MM.1S (cell line): ENCODE measurements at regions not wholly inside any gene's neighbourhood (a gene's known extent, or its start where the extent isn't known, plus 50 kb on each side); places are given as distances from the start of the nearest gene placed in this dataset.

Experiments
- DNase-seq: peaks from one replicate; pipeline ENCODE4 v3.0.0-alpha.2; 2015
- H2AFZ ChIP-seq: fragments of 300-600 bp; sonication (generic); 2 replicates; pipeline ENCODE4 v1.6.0; 2016; ENCODE audit warnings: antibody characterized with exemption, low read length
- H3F3A ChIP-seq: fragments of 300-600 bp; sonication (generic); 2 replicates; pipeline ENCODE4 v1.6.1; 2016; ENCODE audit warnings: mild to moderate bottlenecking, antibody characterized with exemption, low read length, moderate library complexity, mixed read lengths; ENCODE audit not compliant: insufficient read depth
- H3K27ac ChIP-seq: fragments of 300-600 bp; sonication (generic); 2 replicates; pipeline ENCODE4 v1.5.1; 2016; ENCODE audit warnings: mild to moderate bottlenecking, low read length
- H3K27me3 ChIP-seq: fragments of 300-600 bp; sonication (generic); replicated peaks from 2 replicates; pipeline ENCODE4 v1.6.0; 2016; ENCODE audit warnings: low read length; ENCODE audit not compliant: insufficient read depth
- H3K36me3 ChIP-seq: fragments of 300-600 bp; sonication (generic); replicated peaks from 2 replicates; pipeline ENCODE4 v1.6.1; 2016; ENCODE audit warnings: mild to moderate bottlenecking, low read length, mixed read lengths; ENCODE audit not compliant: insufficient read depth
- H3K4me1 ChIP-seq: fragments of 300-600 bp; sonication (generic); 2 replicates; pipeline ENCODE4 v1.6.1; 2016; ENCODE audit warnings: low read length, mixed read lengths
- H3K4me2 ChIP-seq: fragments of 300-600 bp; sonication (generic); 2 replicates; pipeline ENCODE4 v1.6.0; 2016; ENCODE audit warnings: low read depth, low read length
- H3K4me3 ChIP-seq: fragments of 300-600 bp; sonication (generic); 2 replicates; pipeline ENCODE4 v1.5.1; 2016; ENCODE audit warnings: low read length, mixed read lengths
- H3K79me2 ChIP-seq: fragments of 300-600 bp; sonication (generic); 2 replicates; pipeline ENCODE4 v1.6.1; 2016; ENCODE audit warnings: mixed run types, low read length, mixed read lengths
- H3K9ac ChIP-seq: fragments of 300-600 bp; sonication (generic); 2 replicates; pipeline ENCODE4 v1.6.1; 2016; ENCODE audit warnings: low read length, mixed read lengths
- H3K9me2 ChIP-seq: fragments of 300-600 bp; sonication (generic); replicated peaks from 2 replicates; pipeline ENCODE4 v1.6.1; 2016; ENCODE audit warnings: mild to moderate bottlenecking, low read length, mixed read lengths; ENCODE audit not compliant: insufficient read depth
- H3K9me3 ChIP-seq: fragments of 300-600 bp; sonication (generic); replicated peaks from 2 replicates; pipeline ENCODE4 v1.6.1; 2016; ENCODE audit warnings: mild to moderate bottlenecking, low read length, mixed read lengths; ENCODE audit not compliant: insufficient read depth
- H4K20me1 ChIP-seq: fragments of 300-600 bp; sonication (generic); 2 replicates; pipeline ENCODE4 v1.6.1; 2016; ENCODE audit warnings: mild to moderate bottlenecking, low read length, moderate library complexity, mixed read lengths; ENCODE audit not compliant: insufficient read depth
- CTCF ChIP-seq: fragments of 300-600 bp; sonication (generic); IDR thresholded peaks from 2 replicates; pipeline ENCODE4 v1.5.1; 2016; ENCODE audit warnings: antibody characterized with exemption, low read length, mixed read lengths
- EZH2 ChIP-seq: fragments of 300-600 bp; sonication (generic); optimal IDR thresholded peaks from 2 replicates; pipeline ENCODE3; 2017; ENCODE audit warnings: low read depth, mild to moderate bottlenecking, antibody characterized with exemption, low read length, mixed read lengths
- EZH2phosphoT487 ChIP-seq: fragments of 300-600 bp; sonication (generic); IDR thresholded peaks from 2 replicates; pipeline ENCODE4 v1.6.1; 2018; ENCODE audit warnings: antibody characterized with exemption, low read length

- no peaks in the 10 kb centered on the region for H4K20me1 ChIP-seq
These were observed 859.1 kb downstream of the MAT2B start for GRCh38 chr5:164364237-164365208.

GRCh38 chr5:164370841-164371240, 865.4 kb downstream of the MAT2B start:
- Histone ChIP-seq H3K27me3 (no peaks in the 10 kb centered on the region), H4K20me1 (no peaks in the 10 kb centered on the region), H2AFZ (no peak overlapping the region), H3K9me2 (no peaks in the 10 kb centered on the region), H3K4me2 (no peak overlapping the region), H3K36me3 (no peaks in the 10 kb centered on the region), H3K4me3 (no peak overlapping the region), H3F3A (no peaks in the 10 kb centered on the region), H3K9ac (no peak overlapping the region), H3K9me3 (no peaks in the 10 kb centered on the region), H3K27ac (no peak overlapping the region), H3K79me2 (no peaks in the 10 kb centered on the region), H3K4me1 (no peaks in the 10 kb centered on the region)
- DNase-seq: no peak
- TF ChIP-seq EZH2 (no peak), EZH2phosphoT487 (no peak), CTCF (no peak)

More at GRCh38 chr5:164364237-164365208, 859.1 kb downstream of the MAT2B start:
- Histone ChIP-seq H3K4me1 (peaks cover 17% of the 10 kb centered on the region), H3F3A (peaks cover 10% of the 10 kb centered on the region; the same call in 1 of the 2 replicates), H3K9me3 (no peaks in the 10 kb centered on the region), H3K9me2 (no peaks in the 10 kb centered on the region), H3K4me2 (peak overlapping the region; percentile 64), H3K9ac (no peak overlapping the region), H3K27me3 (no peaks in the 10 kb centered on the region), H3K27ac (peak overlapping the region; percentile 43; the same call in 1 of the 2 replicates), H3K36me3 (no peaks in the 10 kb centered on the region), H2AFZ (no peak overlapping the region), H3K79me2 (no peaks in the 10 kb centered on the region), H3K4me3 (peak overlapping the region; percentile 28; the same call in 1 of the 2 replicates)
- no peak for TF ChIP-seq EZH2phosphoT487
- TF ChIP-seq CTCF: no peak
- TF ChIP-seq EZH2: no peak
- peak; percentile 75 for DNase-seq

GRCh38 chr5:164372892-164373291, 867.5 kb downstream of the MAT2B start:
- H2AFZ ChIP-seq: no peak overlapping the region
- no peaks in the 10 kb centered on the region for H3K9me3 ChIP-seq
- no peaks in the 10 kb centered on the region for H3K27me3 ChIP-seq
- no peaks in the 10 kb centered on the region for H4K20me1 ChIP-seq
- no peaks in the 10 kb centered on the region for H3K4me1 ChIP-seq
- H3K4me2 ChIP-seq: no peak overlapping the region
- no peaks in the 10 kb centered on the region for H3F3A ChIP-seq
- no peak for TF ChIP-seq CTCF
- no peak for TF ChIP-seq EZH2phosphoT487
- TF ChIP-seq EZH2: no peak
- no peak overlapping the region for H3K27ac ChIP-seq
- no peaks in the 10 kb centered on the region for H3K79me2 ChIP-seq
- H3K36me3 ChIP-seq: no peaks in the 10 kb centered on the region
- DNase-seq: no peak
- no peaks in the 10 kb centered on the region for H3K9me2 ChIP-seq
- H3K9ac ChIP-seq: no peak overlapping the region
- no peak overlapping the region for H3K4me3 ChIP-seq
